HepG2 (cell line): ENCODE measurements at regions not wholly inside any gene's neighbourhood (a gene's known extent, or its start where the extent isn't known, plus 50 kb on each side); places are given as distances from the start of the nearest gene placed in this dataset.

Source experiments
- ATF7 ChIP-seq, 2 experiments: fragments of 450-650 bp in 1 of 2; sonication (generic) in 1 of 2; formaldehyde crosslinking in 1 of 2; IDR thresholded peaks; 2 replicates each; pipeline versions ENCODE4 v1.4.0 to v1.6.1; 2016 to 2020; ENCODE audit warnings: antibody characterized with exemption in 1 of 2, mild to moderate bottlenecking in 1 of 2, missing genetic modification reagents in 1 of 2
- EZH2 ChIP-seq: conservative IDR thresholded peaks from 2 replicates; pipeline ENCODE4 v1.6.1; 2012; ENCODE audit warnings: mild to moderate bottlenecking, low read depth, low read length, moderate library complexity
- GABPA ChIP-seq, 2 experiments: IDR thresholded peaks; 2 replicates each; pipeline ENCODE4 v1.6.1; 2011 to 2016; ENCODE audit warnings: low read depth in 2 of 2, low read length in 1 of 2, missing biosample characterization in 1 of 2, missing genetic modification characterization in 1 of 2
- NFATC3 ChIP-seq: sonication (generic); formaldehyde crosslinking; IDR thresholded peaks from 2 replicates; pipeline ENCODE4 v1.5.1; 2020; ENCODE audit warnings: mild to moderate bottlenecking, missing genetic modification reagents
- NFIC ChIP-seq: IDR thresholded peaks from 2 replicates; pipeline ENCODE4 v1.6.1; 2012; ENCODE audit warnings: mild to moderate bottlenecking, low read length, inconsistent platforms
- POLR2AphosphoS5 ChIP-seq: IDR thresholded peaks from 2 replicates; pipeline ENCODE4 v1.6.1; 2012; ENCODE audit warnings: low read depth, low read length
- RBM22 ChIP-seq: fragments of 200-400 bp; formaldehyde crosslinking; optimal IDR thresholded peaks from 2 replicates; pipeline ENCODE3; 2017; ENCODE audit warnings: mild to moderate bottlenecking, low read length, moderate library complexity
- ZZZ3 ChIP-seq: sonication (generic); formaldehyde crosslinking; IDR thresholded peaks from 2 replicates; pipeline ENCODE4 v1.4.0; 2020; ENCODE audit warnings: missing genetic modification reagents, mild to moderate bottlenecking, borderline replicate concordance
- TF ChIP-seq, protein P1 (sequence below): sonication (generic); formaldehyde crosslinking; IDR thresholded peaks from 2 replicates; pipeline ENCODE4 v1.5.0; 2020; ENCODE audit warnings: mild to moderate bottlenecking, missing genetic modification reagents, moderate library complexity
- TF ChIP-seq, protein P2 (sequence below): IDR thresholded peaks from 2 replicates; pipeline ENCODE4 v1.6.1; 2012; ENCODE audit warnings: inconsistent platforms
- TF ChIP-seq, protein P3 (sequence below): IDR thresholded peaks from 2 replicates; pipeline ENCODE4 v1.6.1; 2012; ENCODE audit warnings: low read length, improper control_type of control experiment

DNA sequence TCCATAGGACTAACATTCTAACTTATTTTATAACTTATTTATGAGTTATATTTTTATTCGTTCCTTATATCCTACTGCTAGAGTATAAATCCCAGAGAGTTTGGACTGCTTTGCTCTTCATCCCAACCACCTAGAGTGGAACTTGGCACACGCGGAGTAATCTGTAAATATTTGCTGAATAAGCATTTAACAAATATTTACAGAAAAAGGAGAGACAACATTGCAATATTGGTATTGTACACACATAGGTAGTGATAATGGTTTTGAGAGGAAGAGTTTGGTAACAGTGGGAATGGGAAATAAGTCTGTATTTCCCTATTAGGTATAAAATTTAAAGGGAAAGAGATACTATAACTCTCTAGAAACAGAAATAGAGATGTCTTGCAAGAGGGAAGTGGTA, 634.8 kb upstream of the CITED2 start:
- TF ChIP-seq, protein P1, sequence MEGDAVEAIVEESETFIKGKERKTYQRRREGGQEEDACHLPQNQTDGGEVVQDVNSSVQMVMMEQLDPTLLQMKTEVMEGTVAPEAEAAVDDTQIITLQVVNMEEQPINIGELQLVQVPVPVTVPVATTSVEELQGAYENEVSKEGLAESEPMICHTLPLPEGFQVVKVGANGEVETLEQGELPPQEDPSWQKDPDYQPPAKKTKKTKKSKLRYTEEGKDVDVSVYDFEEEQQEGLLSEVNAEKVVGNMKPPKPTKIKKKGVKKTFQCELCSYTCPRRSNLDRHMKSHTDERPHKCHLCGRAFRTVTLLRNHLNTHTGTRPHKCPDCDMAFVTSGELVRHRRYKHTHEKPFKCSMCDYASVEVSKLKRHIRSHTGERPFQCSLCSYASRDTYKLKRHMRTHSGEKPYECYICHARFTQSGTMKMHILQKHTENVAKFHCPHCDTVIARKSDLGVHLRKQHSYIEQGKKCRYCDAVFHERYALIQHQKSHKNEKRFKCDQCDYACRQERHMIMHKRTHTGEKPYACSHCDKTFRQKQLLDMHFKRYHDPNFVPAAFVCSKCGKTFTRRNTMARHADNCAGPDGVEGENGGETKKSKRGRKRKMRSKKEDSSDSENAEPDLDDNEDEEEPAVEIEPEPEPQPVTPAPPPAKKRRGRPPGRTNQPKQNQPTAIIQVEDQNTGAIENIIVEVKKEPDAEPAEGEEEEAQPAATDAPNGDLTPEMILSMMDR = no peak
- TF ChIP-seq GABPA (IDR thresholded peaks at IDR 0.05; ENCODE audit: low read depth, low read length) = no peak
- TF ChIP-seq GABPA (CRISPR knock-in tag; IDR thresholded peaks at IDR 0.05; ENCODE audit: low read depth) = no peak
- TF ChIP-seq EZH2 = no peak
- no peak for TF ChIP-seq NFIC
- TF ChIP-seq, protein P2, sequence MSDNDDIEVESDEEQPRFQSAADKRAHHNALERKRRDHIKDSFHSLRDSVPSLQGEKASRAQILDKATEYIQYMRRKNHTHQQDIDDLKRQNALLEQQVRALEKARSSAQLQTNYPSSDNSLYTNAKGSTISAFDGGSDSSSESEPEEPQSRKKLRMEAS = no peak
- TF ChIP-seq ATF7 (IDR thresholded peaks at IDR 0.05) = no peak
- TF ChIP-seq ATF7 (CRISPR knock-in tag; IDR thresholded peaks at IDR 0.05) = no peak
- TF ChIP-seq POLR2AphosphoS5 = no peak
- TF ChIP-seq RBM22 = no peak
- TF ChIP-seq ZZZ3 = no peak
- no peak for TF ChIP-seq NFATC3
- TF ChIP-seq, protein P3, sequence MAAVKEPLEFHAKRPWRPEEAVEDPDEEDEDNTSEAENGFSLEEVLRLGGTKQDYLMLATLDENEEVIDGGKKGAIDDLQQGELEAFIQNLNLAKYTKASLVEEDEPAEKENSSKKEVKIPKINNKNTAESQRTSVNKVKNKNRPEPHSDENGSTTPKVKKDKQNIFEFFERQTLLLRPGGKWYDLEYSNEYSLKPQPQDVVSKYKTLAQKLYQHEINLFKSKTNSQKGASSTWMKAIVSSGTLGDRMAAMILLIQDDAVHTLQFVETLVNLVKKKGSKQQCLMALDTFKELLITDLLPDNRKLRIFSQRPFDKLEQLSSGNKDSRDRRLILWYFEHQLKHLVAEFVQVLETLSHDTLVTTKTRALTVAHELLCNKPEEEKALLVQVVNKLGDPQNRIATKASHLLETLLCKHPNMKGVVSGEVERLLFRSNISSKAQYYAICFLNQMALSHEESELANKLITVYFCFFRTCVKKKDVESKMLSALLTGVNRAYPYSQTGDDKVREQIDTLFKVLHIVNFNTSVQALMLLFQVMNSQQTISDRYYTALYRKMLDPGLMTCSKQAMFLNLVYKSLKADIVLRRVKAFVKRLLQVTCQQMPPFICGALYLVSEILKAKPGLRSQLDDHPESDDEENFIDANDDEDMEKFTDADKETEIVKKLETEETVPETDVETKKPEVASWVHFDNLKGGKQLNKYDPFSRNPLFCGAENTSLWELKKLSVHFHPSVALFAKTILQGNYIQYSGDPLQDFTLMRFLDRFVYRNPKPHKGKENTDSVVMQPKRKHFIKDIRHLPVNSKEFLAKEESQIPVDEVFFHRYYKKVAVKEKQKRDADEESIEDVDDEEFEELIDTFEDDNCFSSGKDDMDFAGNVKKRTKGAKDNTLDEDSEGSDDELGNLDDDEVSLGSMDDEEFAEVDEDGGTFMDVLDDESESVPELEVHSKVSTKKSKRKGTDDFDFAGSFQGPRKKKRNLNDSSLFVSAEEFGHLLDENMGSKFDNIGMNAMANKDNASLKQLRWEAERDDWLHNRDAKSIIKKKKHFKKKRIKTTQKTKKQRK = no peak
